ENCODE measurements at regions not wholly inside any gene's neighbourhood (a gene's known extent, or its start where the extent isn't known, plus 50 kb on each side); places are given as distances from the start of the nearest gene placed in this dataset.

- no peak for DNase-seq (ENCODE audit: low read depth in 2 of 2)
Measured at GRCh38 chr11:37088573-37088910, 490.5 kb upstream of the RAG2 start.

GRCh38 chr11:37087650-37088572 lies 489.9 kb upstream of the RAG2 start:
- no peak for DNase-seq (ENCODE audit: low read depth in 2 of 2)

DNA sequence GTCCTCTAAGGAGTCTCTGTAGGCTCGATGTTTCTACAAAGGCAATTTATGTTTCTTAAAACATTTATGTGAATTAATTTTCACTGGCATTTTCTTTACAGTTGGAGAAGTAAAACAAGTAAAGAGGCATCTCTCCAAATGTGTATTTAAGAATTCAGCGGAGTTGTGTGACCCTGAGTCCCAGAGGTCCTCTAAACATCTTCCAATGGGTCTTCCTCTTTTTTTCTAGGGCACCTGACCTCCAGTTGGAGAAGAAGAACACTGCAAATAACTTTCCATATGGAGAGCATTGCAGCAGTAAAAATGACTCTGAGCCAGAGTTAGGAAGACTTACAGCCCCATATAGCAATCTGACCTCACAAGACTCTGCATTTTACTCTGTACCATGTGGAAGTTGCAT lies 480.5 kb upstream of the RAG2 start:
- DNase-seq (ENCODE audit: low read depth in 2 of 2): no peak

GRCh38 chr11:37076866-37077265 lies 478.8 kb upstream of the RAG2 start:
- DNase-seq (ENCODE audit: low read depth in 2 of 2): no peak

DNA sequence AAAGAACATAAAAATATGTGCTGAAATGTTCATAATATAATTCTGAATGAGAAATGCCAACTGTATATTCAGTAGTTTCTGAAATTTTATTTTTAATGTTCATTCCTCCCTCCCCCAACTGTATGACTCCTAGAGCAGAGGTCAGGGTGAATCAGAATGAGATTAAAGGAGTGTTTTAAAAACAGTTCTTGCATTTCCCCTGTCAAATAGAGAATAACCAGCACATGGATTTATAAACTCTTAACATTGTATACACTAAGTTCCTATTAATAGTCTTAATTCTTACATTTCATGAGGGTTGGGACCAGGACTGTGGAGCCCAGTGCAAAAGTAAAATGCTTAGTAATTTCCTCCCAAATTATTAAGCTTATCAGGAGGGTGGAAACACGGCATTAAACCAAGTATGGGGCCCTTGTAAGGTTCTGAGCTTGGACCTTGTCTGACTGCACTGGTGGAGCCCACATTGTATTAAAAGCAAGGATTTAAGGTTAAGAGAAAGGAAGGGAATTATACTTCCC lies 474.6 kb upstream of the RAG2 start:
- no peak for DNase-seq (ENCODE audit: low read depth in 2 of 2)

DNA sequence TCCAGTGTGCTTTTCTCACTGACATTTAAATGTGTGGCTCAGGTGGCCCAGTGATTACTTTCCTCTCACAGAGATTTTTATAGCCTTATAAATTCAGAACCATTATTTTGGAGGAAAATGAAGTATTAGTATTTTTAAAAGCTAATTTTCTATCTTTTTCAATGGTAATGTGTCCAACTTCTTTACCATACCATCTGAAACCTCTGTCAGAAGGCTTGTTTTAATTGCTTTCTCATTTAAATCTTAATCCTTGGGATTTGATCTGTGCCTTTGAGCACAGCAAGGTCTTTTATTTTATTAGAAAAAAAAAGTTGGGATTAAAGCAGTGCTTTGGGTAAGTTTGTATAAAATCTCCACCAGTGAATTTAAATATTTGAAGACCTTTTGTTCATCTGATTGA lies 452.3 kb upstream of the RAG2 start:
- no peak for DNase-seq (ENCODE audit: low read depth in 2 of 2)

- DNase-seq (ENCODE audit: low read depth in 2 of 2): no peak
Measured at GRCh38 chr11:37040921-37041320, 442.9 kb upstream of the RAG2 start.

GRCh38 chr11:37038911-37039310 lies 440.9 kb upstream of the RAG2 start:
- DNase-seq (ENCODE audit: low read depth in 2 of 2): no peak

DNA sequence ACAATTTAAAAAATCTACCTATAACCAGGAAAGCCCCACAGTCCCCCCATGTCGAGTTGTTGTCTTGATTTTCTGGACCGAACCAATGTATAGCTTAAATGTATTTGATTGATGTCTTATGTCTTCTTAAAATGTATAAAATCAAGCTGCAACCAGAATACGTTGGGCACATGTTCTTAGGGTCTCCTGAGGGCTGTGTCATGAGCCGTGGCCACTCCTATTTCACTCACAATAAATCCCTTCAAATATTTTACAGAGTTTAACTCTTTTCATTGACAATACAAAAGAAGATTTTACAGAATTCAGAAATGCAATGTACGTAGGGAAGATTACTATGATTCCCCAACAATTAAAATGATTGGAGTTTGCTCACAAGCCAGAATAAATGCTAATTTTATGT lies 428.7 kb upstream of the RAG2 start:
- DNase-seq (ENCODE audit: low read depth in 2 of 2): no peak

DNA sequence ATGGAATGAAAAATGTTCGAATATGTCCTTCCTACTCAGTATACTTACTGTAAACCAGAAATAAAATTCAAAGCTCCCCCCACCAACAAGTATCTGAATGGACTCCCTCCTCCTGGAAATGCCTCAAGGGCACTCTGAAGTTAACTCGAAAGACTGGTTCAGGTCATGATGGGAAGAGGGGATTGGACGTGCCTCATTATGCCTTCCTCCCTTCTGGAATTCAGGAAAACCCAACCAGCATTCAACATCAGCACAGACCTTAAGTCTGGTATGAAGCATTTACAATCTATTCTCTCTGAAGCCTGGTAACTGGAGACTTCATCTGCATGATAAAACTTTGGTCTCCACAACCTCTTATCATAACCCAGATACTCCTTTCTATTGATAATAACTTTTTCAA lies 428.3 kb upstream of the RAG2 start:
- DNase-seq (ENCODE audit: low read depth in 2 of 2): no peak

- DNase-seq (ENCODE audit: low read depth in 2 of 2): no peak
Measured at GRCh38 chr11:37006563-37006962, 408.5 kb upstream of the RAG2 start.

- no peak for DNase-seq (ENCODE audit: low read depth in 2 of 2)
Measured at GRCh38 chr11:37002831-37003230, 404.8 kb upstream of the RAG2 start.

GRCh38 chr11:36997656-36998055 lies 399.6 kb upstream of the RAG2 start:
- DNase-seq (ENCODE audit: low read depth in 2 of 2): no peak

GRCh38 chr11:36996795-36997194 lies 398.8 kb upstream of the RAG2 start:
- no peak for DNase-seq (ENCODE audit: low read depth in 2 of 2)

GRCh38 chr11:36994208-36994607 lies 396.2 kb upstream of the RAG2 start:
- no peak for DNase-seq (ENCODE audit: low read depth in 2 of 2)

DNA sequence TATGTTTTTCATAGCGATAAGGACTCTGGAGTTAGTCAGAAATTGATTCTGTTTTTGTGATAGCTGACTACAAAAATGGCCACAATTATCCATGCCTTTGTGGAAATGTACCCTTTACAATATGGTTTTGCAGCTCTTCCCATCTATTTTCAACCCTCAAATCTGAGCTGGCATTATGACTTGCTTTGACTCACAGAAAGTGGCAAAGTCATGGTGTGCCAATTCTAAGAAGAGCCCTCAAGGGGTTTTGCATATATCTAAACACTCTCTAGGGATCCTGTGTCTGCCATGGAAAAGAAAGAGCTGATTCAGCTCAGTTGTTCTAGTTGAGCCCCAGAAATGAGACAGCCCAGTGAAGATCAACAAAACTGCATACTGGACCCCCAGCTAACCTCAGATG lies 390.5 kb upstream of the RAG2 start:
- no peak for DNase-seq (ENCODE audit: low read depth in 2 of 2)

GRCh38 chr11:36985562-36985961 lies 387.5 kb upstream of the RAG2 start:
- DNase-seq (ENCODE audit: low read depth in 2 of 2): no peak

DNA sequence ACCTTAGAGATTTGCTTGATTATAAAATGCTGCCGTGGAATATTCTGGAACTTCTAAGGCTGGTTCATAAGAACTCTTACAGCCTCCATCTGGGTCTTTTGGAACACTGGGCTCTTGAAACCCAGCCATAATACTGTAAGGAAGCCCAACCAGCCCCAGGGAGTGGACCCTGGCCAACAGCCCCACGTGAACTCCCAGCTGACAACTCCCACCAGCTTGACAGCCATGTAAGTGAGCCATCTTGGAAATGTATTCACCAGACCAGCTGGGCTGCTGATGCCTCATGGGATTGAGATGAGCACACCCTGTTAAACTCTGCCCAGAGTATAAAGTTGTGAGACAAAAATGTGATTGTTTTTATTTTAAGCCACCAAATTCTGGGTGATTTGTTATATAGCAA lies 378.7 kb upstream of the RAG2 start:
- no peak for DNase-seq (ENCODE audit: low read depth in 2 of 2)

DNA sequence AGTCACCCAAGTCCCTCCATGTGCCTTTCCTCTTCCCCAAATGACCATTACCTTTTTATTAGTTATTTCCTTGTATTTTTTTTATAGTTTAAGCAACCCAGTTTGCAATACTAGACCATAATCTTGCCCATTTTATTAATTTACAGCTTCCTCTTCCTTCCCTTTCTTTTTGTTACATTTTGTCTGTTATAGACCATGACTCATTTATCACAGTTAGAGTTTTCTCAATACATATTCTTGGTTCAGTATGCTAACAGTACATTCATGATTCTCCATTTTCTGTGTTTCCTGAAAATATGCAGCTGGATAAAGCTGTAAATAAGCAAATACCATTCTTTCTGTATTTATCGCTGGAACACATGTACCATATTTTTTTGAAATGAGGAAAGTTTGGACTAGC lies 376.7 kb upstream of the RAG2 start:
- no peak for DNase-seq (ENCODE audit: low read depth in 2 of 2)

- DNase-seq (ENCODE audit: low read depth in 2 of 2): no peak
Measured at GRCh38 chr11:36953976-36954375, 355.9 kb upstream of the RAG2 start.

DNA sequence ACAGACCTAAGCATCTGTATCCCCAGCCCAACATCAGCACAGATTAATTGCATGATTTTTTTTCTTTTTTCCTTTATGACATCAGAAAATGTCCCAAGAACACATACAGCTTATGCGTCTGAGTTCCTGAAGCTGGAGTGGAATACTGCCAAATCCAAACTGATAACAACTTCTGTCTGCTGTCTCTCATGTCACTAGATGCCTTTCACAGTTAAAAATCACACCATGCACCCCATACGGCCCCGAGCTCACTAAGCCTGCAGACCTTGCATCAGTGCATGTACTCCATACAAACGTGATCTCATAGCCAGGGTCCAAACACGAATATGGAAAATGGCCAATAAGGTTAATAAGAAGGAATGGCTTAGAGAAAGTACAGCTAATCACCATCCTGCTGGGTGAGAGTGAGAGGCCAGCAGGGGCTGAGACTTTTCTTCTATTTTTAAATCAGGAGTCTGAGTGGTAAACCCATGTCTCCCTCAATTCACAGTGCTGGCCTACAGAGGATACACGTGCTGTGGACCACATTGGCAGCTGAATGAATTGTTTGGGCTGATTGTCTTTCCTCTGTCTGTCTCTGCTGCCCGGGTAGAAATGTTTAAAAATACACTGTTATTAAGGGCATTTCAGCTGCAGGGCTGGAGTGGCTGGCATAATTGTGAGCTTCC lies 350.6 kb upstream of the RAG2 start:
- DNase-seq (ENCODE audit: low read depth in 2 of 2): no peak

GRCh38 chr11:36945384-36945783 lies 347.3 kb upstream of the RAG2 start:
- no peak for DNase-seq (ENCODE audit: low read depth in 2 of 2)

DNA sequence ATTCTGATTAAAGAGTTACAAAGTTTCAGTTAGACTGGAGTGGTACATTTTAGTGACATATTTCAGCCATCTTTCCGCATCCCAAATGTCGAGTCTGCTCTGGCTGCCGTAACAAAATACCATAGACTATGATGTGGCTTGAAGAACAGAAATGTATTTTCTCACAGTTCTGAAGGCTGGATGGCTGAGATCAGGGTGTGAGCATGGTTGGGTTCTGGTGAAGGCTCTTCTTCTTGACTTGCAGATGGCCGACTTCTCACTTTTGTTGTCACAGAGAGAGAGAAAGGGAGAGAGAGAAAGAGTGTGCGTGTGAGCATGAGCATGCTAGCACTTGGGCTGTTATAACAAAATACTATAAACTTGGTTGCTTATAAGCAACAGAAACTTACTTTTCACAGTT lies 335.4 kb upstream of the RAG2 start:
- DNase-seq (ENCODE audit: low read depth in 2 of 2): no peak

All from dermis microvascular lymphatic vessel endothelial cell (primary cell).